A204.1 (cell line): ENCODE measurements at regions not wholly inside any gene's neighbourhood (a gene's known extent, or its start where the extent isn't known, plus 50 kb on each side); places are given as distances from the start of the nearest gene placed in this dataset.

Source experiments
- FAIRE-seq: peaks from 2 replicates; lab custom pipeline; 2012; peaks lifted over from hg19 to GRCh38; lab: Jason Lieb, UNC

- no peak for FAIRE-seq
Measured at GRCh38 chr16:54627616-54628015, 303.0 kb upstream of the IRX5 start.

- FAIRE-seq = no peak
Measured at GRCh38 chr16:54623636-54624035, 307.0 kb upstream of the IRX5 start.

- FAIRE-seq = no peak
Measured at GRCh38 chr16:54620197-54620596, 310.5 kb upstream of the IRX5 start.

- FAIRE-seq = no peak
Measured at GRCh38 chr16:54616610-54617009, 314.1 kb upstream of the IRX5 start.

- no peak for FAIRE-seq
Measured at GRCh38 chr16:54605536-54606066, 319.0 kb upstream of the IRX3 start.

GRCh38 chr16:54602666-54603065, 316.1 kb upstream of the IRX3 start:
- FAIRE-seq = no peak

- no peak for FAIRE-seq
Measured at GRCh38 chr16:54597222-54597621, 310.6 kb upstream of the IRX3 start.

GRCh38 chr16:54595621-54596020, 309.0 kb upstream of the IRX3 start:
- no peak for FAIRE-seq

- FAIRE-seq = no peak
Measured at GRCh38 chr16:54594601-54595391, 308.2 kb upstream of the IRX3 start.

- no peak for FAIRE-seq
Measured at GRCh38 chr16:54591816-54592246, 305.2 kb upstream of the IRX3 start.

- FAIRE-seq = no peak
Measured at GRCh38 chr16:54590836-54591235, 304.2 kb upstream of the IRX3 start.

- no peak for FAIRE-seq
Measured at GRCh38 chr16:54589326-54589725, 302.7 kb upstream of the IRX3 start.

GRCh38 chr16:54588026-54588425, 301.4 kb upstream of the IRX3 start:
- no peak for FAIRE-seq

- no peak for FAIRE-seq
Measured at GRCh38 chr16:54587176-54587515, 300.6 kb upstream of the IRX3 start.

GRCh38 chr16:54586474-54587175, 300.0 kb upstream of the IRX3 start:
- no peak for FAIRE-seq

GRCh38 chr16:54585998-54586340, 299.4 kb upstream of the IRX3 start:
- no peak for FAIRE-seq

- FAIRE-seq = no peak
Measured at GRCh38 chr16:54585094-54585997, 298.8 kb upstream of the IRX3 start.

GRCh38 chr16:54584121-54584520, 297.5 kb upstream of the IRX3 start:
- no peak for FAIRE-seq

- FAIRE-seq = no peak
Measured at GRCh38 chr16:54582631-54583250, 296.2 kb upstream of the IRX3 start.

GRCh38 chr16:54579106-54579728, 292.6 kb upstream of the IRX3 start:
- no peak for FAIRE-seq

- no peak for FAIRE-seq
Measured at GRCh38 chr16:54577651-54578128, 291.1 kb upstream of the IRX3 start.

GRCh38 chr16:54576785-54577184, 290.2 kb upstream of the IRX3 start:
- FAIRE-seq = no peak
